Epithelial cell of proximal tubule (primary cell): ENCODE measurements at regions not wholly inside any gene's neighbourhood (a gene's known extent, or its start where the extent isn't known, plus 50 kb on each side); places are given as distances from the start of the nearest gene placed in this dataset.

Experiments
- DNase-seq: peaks from one replicate; pipeline ENCODE4 v3.0.0-alpha.2; 2011; ENCODE audit warnings: low read depth
- H3K4me3 ChIP-seq: 2 replicates; pipeline ENCODE4 v1.5.1; 2011; ENCODE audit warnings: low read depth, mild to moderate bottlenecking, low read length
- TF ChIP-seq, protein P1 (sequence below): conservative IDR thresholded peaks from 2 replicates; pipeline ENCODE4 v1.5.1; 2012; ENCODE audit warnings: low read depth, mild to moderate bottlenecking, low read length

GRCh38 chr2:132366421-132367180, 50.0 kb upstream of the GPR39 start:
- DNase-seq: no peak
- TF ChIP-seq, protein P1, sequence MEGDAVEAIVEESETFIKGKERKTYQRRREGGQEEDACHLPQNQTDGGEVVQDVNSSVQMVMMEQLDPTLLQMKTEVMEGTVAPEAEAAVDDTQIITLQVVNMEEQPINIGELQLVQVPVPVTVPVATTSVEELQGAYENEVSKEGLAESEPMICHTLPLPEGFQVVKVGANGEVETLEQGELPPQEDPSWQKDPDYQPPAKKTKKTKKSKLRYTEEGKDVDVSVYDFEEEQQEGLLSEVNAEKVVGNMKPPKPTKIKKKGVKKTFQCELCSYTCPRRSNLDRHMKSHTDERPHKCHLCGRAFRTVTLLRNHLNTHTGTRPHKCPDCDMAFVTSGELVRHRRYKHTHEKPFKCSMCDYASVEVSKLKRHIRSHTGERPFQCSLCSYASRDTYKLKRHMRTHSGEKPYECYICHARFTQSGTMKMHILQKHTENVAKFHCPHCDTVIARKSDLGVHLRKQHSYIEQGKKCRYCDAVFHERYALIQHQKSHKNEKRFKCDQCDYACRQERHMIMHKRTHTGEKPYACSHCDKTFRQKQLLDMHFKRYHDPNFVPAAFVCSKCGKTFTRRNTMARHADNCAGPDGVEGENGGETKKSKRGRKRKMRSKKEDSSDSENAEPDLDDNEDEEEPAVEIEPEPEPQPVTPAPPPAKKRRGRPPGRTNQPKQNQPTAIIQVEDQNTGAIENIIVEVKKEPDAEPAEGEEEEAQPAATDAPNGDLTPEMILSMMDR: no peak
- no peak overlapping the region for H3K4me3 ChIP-seq
